Stimulated activated CD8-positive, alpha-beta memory T cell treated with anti-CD3 and anti-CD28 coated beads, Interleukin-4, amount 100 ng/mL, for 1 hour (primary cell): ENCODE measurements at regions not wholly inside any gene's neighbourhood (a gene's known extent, or its start where the extent isn't known, plus 50 kb on each side); places are given as distances from the start of the nearest gene placed in this dataset.
"Not testable (repeated sequence)": the region's sequence is repeated elsewhere in the genome, so short reads cannot be mapped to it uniquely, and the experiment has no call there.

Experiments
- DNase-seq, 2 donors: peaks; one replicate each; pipeline ENCODE4 v3.0.0-alpha.2; 2020; ENCODE audit warnings: low read depth in 2 of 2, low spot score in 1 of 2

DNA sequence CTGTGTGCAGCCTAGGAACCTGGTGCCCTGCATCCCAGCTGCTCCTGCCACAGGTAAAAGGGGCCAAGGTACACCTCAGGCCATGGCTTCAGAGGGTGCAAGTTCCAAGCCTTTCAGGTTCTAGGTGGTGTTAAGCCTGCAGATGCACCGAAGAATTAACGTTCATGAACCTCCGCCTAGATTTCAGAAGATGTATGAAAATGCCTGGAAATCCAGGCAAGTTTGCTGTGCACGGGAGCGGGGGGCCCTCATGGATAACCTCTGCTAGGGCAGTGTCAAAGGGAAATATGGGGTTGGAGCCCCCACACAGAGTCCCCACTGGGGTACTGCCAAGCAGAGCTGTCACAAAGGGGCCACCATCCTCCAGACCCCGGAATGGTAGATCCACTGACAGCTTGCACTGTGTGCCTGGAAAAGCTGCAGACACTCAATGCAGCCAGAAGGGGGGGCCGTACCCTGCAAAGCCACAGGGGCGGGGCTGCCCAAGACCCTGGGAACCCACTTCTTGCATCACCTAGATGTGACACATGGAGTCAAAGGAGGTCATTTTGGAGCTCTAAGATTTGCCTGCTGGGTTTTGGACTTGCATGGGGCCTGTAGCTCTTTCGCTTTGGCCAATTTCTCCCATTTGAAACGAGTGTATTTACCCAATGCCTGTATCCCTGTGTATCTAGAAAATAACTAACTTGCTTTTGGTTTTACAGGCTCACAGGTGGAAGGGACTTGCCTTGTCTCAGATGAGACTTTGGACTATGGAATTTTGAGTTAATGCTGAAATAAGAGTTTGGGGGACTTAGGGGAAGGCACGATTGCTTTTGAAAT lies 145.2 kb upstream of the C1QTNF3 start:
- DNase-seq = not testable (repeated sequence)

DNA sequence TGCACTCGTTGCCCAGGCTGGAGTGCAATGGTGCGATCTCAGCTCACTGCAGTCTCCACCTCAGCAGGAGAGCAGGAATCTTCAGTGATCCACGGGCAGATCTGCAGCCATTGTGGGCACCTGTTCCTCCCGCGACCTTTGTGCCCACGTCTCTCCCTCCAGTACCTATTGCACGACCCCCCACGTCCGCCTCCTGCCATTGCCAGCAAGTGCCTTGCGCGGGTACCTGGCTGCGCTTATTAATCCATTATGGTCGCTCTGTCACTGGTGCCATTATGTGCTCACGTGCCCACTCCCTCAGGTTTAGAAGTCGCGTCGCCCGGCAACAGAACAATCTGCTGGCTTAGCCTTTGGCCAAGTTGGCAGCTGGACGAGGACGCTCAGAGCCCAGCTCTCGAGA lies 146.2 kb upstream of the C1QTNF3 start:
- not testable (repeated sequence) for DNase-seq

GRCh38 chr5:34189752-34190411 lies 146.9 kb upstream of the C1QTNF3 start:
- DNase-seq = not testable (repeated sequence)

DNA sequence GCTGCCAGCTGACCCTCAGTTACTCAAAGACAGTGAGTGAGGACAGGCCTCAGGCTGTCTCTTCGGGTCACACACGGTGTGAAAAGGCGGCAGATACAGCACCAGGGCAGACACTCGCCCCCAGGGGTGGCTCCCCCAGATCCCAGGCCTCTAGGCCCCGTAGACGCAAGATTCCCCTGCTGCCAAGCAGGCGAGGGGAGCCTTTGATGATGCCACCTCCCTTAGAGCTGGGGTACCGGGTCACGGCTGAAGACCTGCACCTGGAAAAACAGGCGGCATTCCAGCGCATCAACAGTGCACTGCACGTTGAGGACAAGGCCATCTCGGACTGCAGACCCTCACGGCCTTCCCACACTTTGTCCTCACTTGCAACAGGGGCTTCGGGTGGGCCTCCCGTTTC lies 147.5 kb upstream of the C1QTNF3 start:
- DNase-seq = not testable (repeated sequence)

DNA sequence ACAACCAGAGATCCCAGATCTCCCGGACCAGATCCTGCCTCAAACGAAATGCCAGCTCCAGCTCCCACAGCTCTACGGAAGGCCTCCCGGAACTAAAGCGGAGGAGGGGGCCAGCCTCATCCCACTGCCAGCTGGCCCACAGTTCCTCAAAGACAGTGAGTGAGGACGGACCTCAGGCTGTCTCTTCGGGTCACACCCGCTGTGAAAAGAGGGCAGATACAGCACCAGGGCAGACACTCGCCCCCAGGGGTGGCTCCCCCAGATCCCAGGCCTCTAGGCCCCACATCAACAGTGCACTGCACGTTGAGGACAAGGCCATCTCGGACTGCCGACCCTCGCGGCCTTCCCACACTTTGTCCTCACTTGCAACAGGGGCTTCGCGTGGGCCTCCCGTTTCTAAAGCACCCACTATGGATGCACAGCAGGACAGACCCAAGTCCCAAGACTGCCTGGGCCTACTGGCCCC lies 148.3 kb upstream of the C1QTNF3 start:
- not testable (repeated sequence) for DNase-seq

DNA sequence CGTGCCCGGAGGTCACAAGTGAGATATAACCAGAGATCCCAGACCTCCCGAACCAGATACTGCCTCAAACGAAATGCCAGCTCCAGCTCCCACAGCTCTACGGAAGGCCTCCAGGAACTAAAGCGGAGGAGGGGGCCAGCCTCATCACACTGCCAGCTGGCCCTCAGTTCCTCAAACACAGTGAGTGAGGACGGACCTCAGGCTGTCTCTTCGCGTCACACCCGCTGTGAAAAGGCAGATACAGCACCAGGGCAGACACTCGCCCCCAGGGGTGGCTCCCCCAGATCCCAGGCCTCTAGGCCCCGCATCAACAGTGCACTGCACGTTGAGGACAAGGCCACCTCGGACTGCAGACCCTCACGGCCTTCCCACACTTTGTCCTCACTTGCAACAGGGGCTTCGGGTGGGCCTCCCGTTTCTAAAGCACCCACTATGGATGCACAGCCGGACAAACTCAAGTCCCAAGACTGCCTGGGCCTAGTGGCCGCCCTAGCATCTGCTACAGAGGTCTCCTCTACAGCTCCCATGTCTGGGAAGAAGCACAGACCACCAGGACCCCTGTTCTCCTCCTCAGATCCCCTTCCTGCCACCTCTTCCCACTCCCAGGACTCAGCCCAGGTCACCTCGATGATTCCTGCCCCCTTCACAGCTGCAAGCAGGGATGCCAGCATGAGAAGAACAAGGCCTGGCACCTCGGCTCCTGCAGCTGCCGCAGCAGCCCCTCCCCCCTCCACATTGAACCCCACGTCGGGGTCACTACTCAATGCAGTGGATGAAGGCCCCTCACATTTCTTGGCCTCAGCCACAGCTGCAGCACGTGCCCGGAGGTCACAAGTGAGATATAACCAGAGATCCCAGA lies 149.3 kb upstream of the C1QTNF3 start:
- not testable (repeated sequence) for DNase-seq

DNA sequence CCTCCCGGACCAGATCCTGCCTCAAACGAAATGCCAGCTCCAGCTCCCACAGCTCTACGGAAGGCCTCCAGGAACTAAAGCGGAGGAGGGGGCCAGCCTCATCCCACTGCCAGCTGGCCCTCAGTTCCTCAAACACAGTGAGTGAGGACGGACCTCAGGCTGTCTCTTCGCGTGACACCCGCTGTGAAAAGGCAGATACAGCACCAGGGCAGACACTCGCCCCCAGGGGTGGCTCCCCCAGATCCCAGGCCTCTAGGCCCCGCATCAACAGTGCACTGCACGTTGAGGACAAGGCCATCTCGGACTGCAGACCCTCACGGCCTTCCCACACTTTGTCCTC lies 149.9 kb upstream of the C1QTNF3 start:
- not testable (repeated sequence) for DNase-seq

- not testable (repeated sequence) for DNase-seq
Observed at GRCh38 chr5:34193297-34193696, 150.3 kb upstream of the C1QTNF3 start.

DNA sequence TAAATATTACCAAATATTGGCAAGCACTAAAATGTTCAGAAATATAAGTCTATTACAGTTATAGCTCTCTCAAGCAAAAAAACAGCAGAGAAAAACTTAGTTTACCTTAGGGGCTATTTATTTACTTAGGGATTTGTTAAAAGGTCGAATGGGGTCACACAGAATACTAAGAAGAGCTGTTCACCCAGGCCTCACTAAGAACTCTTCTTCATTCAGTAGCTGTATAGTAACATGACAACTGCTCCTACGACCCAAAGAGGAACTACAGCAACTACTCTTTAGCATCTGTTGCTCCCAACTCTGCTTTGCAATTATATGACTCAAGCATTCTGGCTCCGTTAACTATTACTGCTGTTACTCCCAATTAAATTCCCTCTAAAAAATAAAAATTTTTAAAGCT lies 150.8 kb upstream of the C1QTNF3 start:
- not testable (repeated sequence) for DNase-seq

DNA sequence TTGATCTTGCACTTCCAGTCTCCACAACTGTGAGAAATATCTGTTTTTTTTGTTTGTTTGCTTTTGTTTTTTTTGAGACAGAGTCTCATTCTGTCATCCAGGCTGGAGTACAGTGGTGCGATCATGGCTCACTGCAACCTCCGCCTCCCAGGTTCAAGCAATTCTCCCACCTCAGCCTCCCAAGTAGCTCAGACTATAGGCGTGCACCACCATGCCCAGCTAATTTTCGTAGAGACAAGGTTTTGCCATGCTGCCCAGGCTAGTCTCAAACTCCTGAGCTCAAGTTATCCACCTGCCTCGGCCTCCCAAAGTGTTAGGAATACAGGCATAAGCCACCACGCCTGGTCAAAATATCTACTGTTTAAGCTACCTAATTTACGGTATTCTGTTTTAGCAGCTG lies 153.1 kb upstream of the C1QTNF3 start:
- DNase-seq = not testable (repeated sequence)

GRCh38 chr5:34205347-34205746 lies 162.3 kb upstream of the C1QTNF3 start:
- not testable (repeated sequence) for DNase-seq

DNA sequence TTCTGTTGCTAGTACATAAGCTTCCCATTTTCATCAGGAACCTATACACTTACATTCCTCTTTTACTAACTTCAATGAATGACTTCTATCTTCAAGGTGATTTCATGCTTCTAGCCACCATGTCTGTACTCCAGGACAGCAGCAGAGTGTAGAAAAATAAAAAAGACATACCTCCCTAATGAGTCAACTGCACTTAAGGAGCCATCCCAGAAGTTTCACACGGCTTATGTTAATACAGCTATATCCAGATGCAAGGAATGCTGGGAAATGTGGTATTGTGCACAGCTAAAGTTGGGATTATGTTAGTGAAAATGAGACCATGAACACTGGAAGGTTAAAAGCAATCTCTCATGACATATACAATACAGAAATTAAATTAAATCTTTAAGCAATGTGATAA lies 174.4 kb upstream of the C1QTNF3 start:
- DNase-seq = not testable (repeated sequence)

GRCh38 chr5:34221329-34222073 lies 178.5 kb upstream of the C1QTNF3 start:
- not testable (repeated sequence) for DNase-seq

GRCh38 chr5:34223158-34223557 lies 180.1 kb upstream of the C1QTNF3 start:
- not testable (repeated sequence) for DNase-seq

DNA sequence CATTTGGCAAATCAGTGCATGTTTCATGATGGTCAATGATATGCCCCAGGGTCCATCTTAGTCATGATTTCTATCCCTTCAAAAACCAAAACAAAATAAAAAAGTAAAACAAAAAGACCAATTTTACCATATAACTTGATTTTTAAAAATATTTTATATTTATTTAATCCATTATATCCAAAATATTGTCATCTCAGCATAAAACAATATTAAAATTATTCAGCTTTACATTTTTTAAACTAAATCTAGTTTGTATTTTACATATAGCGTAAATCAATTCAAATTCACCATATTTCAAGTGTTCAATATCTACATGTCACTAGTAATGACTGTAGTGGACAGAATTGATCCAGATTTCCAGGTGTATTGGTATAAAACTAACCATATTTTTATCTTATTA lies 187.4 kb upstream of the C1QTNF3 start:
- DNase-seq = not testable (repeated sequence)

GRCh38 chr5:34243802-34244201 lies 200.8 kb upstream of the C1QTNF3 start:
- DNase-seq = not testable (repeated sequence)

- DNase-seq = peak; percentile 45 to 58
Observed at GRCh38 chr5:34244281-34245031, 201.4 kb upstream of the C1QTNF3 start.

- peak in 1 of 2 donors; percentile 21 for DNase-seq
Observed at GRCh38 chr5:34245032-34245394, 202.0 kb upstream of the C1QTNF3 start.

GRCh38 chr5:34245813-34246212 lies 202.8 kb upstream of the C1QTNF3 start:
- not testable (repeated sequence) for DNase-seq

- DNase-seq = not testable (repeated sequence)
Observed at GRCh38 chr5:34258598-34258997, 215.6 kb upstream of the C1QTNF3 start.
